ENCODE measurements at regions not wholly inside any gene's neighbourhood (a gene's known extent, or its start where the extent isn't known, plus 50 kb on each side); places are given as distances from the start of the nearest gene placed in this dataset.
"Not testable (repeated sequence)": the region's sequence is repeated elsewhere in the genome, so short reads cannot be mapped to it uniquely, and the experiment has no call there.

- Mint-ChIP-seq H3K27me3 (no peaks in the 10 kb centered on the region), H3K9me3 (peaks cover 1% of the 10 kb centered on the region), H3K27ac (no peak overlapping the region), H3K4me1 (no peaks in the 10 kb centered on the region), H3K36me3 (no peaks in the 10 kb centered on the region), H3K4me3 (no peak overlapping the region)
- DNase-seq (ENCODE audit: low spot score in 2 of 2) (no peak), ATAC-seq (ENCODE audit: low read depth) (no peak)
These were observed 155.9 kb upstream of the MEIS1 start for GRCh38 chr2:66279024-66279423.

DNA sequence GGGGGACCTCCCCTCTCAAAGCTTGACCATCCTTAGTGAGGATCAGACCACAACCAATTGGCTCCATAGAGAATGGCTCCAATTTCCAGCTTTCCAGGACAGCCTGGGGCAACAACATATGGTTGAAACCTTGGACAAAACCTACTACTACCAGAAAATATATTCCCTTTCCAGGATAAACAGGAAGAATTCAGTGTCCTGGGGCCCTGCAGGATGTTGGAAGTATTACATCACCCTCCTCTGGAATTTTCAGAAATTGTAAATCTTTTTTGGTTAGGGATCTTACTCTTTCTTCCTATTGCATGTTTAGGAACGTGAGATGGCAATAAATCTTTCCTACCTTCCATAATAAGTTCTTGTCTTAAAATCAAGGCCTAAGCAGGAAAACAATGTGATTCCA, 158.9 kb upstream of the MEIS1 start:
- DNase-seq (ENCODE audit: low spot score in 2 of 2) (no peak), ATAC-seq (ENCODE audit: low read depth) (no peak)
- Mint-ChIP-seq H3K9me3 (peaks cover 1% of the 10 kb centered on the region), H3K27me3 (no peaks in the 10 kb centered on the region), H3K4me3 (no peak overlapping the region), H3K4me1 (no peaks in the 10 kb centered on the region), H3K36me3 (no peaks in the 10 kb centered on the region), H3K27ac (no peak overlapping the region)

- no peak for DNase-seq (ENCODE audit: low spot score in 2 of 2)
- no peaks in the 10 kb centered on the region for H3K36me3 Mint-ChIP-seq
- no peak overlapping the region for H3K27ac Mint-ChIP-seq
- H3K27me3 Mint-ChIP-seq = no peaks in the 10 kb centered on the region
- no peaks in the 10 kb centered on the region for H3K4me1 Mint-ChIP-seq
- H3K9me3 Mint-ChIP-seq = peaks cover 1% of the 10 kb centered on the region
- no peak overlapping the region for H3K4me3 Mint-ChIP-seq
- ATAC-seq (ENCODE audit: low read depth) = no peak
These were observed 160.9 kb upstream of the MEIS1 start for GRCh38 chr2:66273933-66274490.

DNA sequence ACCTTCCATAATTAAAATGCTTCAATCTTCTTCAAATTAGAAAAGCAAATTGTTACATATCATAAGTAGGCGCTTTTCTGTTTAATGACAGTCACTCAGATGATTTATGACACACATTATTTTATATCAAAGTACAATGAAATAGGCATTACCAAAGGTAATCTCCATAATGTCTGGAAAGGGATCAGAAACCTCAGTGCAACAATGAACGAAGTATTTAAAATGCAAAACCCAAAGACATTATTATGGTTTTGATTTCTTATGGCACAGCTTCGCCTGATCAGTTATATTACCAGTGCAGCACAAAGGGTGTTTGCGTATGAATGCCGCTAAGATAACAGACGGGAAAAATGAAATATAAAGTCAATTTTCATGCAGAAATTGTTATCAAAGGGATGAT, 162.2 kb upstream of the MEIS1 start:
- Mint-ChIP-seq H3K4me1 (no peaks in the 10 kb centered on the region), H3K36me3 (no peaks in the 10 kb centered on the region), H3K27me3 (no peaks in the 10 kb centered on the region), H3K4me3 (no peak overlapping the region), H3K9me3 (peaks cover 1% of the 10 kb centered on the region), H3K27ac (no peak overlapping the region)
- ATAC-seq (ENCODE audit: low read depth) = no peak
- no peak for DNase-seq (ENCODE audit: low spot score in 2 of 2)

- DNase-seq (ENCODE audit: low spot score in 2 of 2) (no peak), ATAC-seq (ENCODE audit: low read depth) (no peak)
- no peak overlapping the region for H3K27ac Mint-ChIP-seq
These were observed 163.1 kb upstream of the MEIS1 start for GRCh38 chr2:66271777-66272176.

GRCh38 chr2:66270247-66270646, 164.7 kb upstream of the MEIS1 start:
- Mint-ChIP-seq H3K4me3 (no peak overlapping the region), H3K27me3 (no peaks in the 10 kb centered on the region), H3K9me3 (peaks cover 1% of the 10 kb centered on the region), H3K27ac (no peak overlapping the region), H3K36me3 (no peaks in the 10 kb centered on the region), H3K4me1 (no peaks in the 10 kb centered on the region)
- DNase-seq (ENCODE audit: low spot score in 2 of 2) (no peak), ATAC-seq (ENCODE audit: low read depth) (no peak)

More at GRCh38 chr2:66271777-66272176, 163.1 kb upstream of the MEIS1 start:
- Mint-ChIP-seq H3K36me3 (no peaks in the 10 kb centered on the region), H3K4me3 (no peak overlapping the region), H3K27me3 (no peaks in the 10 kb centered on the region), H3K9me3 (peaks cover 1% of the 10 kb centered on the region), H3K4me1 (no peaks in the 10 kb centered on the region)

- DNase-seq (ENCODE audit: low spot score in 2 of 2) = no peak
- no peak for ATAC-seq (ENCODE audit: low read depth)
- Mint-ChIP-seq H3K36me3 (no peaks in the 10 kb centered on the region), H3K9me3 (no peaks in the 10 kb centered on the region), H3K27ac (no peak overlapping the region), H3K4me1 (no peaks in the 10 kb centered on the region), H3K4me3 (no peak overlapping the region), H3K27me3 (no peaks in the 10 kb centered on the region)
These were observed 165.8 kb upstream of the MEIS1 start for GRCh38 chr2:66269166-66269565.

DNA sequence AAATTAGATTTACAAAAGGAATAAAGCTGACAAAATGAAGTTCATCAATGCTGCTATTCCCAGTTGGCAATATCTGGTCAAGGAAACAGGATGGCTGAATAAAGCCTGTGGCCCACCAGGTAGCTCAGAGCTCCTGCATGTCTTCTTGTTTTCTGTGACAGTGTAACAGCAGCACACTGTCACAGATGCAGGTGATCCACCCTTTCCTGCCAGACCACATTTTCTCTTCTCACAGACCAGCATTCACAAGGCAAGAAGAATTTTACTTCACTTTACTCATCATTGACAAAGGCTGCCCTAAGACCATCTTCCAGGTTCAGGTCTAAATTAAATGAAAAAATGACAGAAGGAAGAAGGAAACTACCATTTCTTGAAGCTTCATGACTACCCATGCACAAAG, 166.2 kb upstream of the MEIS1 start:
- Mint-ChIP-seq H3K4me3 (no peak overlapping the region), H3K4me1 (no peaks in the 10 kb centered on the region), H3K9me3 (no peaks in the 10 kb centered on the region), H3K36me3 (no peaks in the 10 kb centered on the region), H3K27me3 (no peaks in the 10 kb centered on the region), H3K27ac (no peak overlapping the region)
- no peak for DNase-seq (ENCODE audit: low spot score in 2 of 2)
- no peak for ATAC-seq (ENCODE audit: low read depth)

DNA sequence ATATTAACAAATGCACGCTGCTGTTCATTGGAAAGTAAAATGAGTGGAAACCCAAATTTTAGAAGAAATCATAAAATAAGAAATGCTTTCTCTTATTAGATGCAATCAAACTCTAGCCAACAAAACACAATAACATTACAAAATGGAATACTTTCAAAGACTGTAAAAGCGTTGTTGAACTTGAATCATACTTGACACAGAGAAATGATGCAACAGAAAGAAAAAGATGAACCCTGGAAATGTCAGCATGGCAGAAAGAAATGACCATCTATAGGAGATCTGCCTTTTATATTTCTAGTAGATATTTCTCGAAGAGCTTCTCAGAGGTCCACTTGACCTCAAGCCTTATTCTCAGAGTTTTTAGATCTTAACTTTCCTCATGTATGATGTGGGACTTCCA, 170.6 kb upstream of the MEIS1 start:
- peaks cover 3% of the 10 kb centered on the region for H3K27me3 Mint-ChIP-seq
- H3K4me1 Mint-ChIP-seq = no peaks in the 10 kb centered on the region
- H3K27ac Mint-ChIP-seq = no peak overlapping the region
- H3K4me3 Mint-ChIP-seq = no peak overlapping the region
- DNase-seq (ENCODE audit: low spot score in 2 of 2) (no peak), ATAC-seq (ENCODE audit: low read depth) (no peak)
- no peaks in the 10 kb centered on the region for H3K36me3 Mint-ChIP-seq
- peaks cover 1% of the 10 kb centered on the region for H3K9me3 Mint-ChIP-seq

DNA sequence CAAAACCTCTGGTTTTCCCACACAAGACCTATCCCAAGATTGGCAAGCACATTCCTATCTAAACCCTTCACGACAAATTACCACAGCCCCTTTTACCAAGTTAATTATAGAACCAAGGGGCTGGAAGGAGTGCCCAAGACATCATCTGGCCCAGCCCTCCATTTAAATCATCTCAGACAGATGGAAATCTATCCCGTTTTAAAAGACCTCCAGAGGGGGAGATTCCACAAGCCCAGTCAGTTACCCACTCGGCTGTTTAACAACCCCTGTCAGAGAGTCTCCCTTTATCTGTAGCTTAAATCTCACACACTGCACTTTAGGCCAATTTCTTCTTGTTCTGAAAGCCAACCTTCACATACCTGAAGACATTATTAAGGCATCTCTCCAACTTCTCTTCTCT, 179.1 kb upstream of the MEIS1 start:
- DNase-seq (ENCODE audit: low spot score in 2 of 2) = no peak
- H3K9me3 Mint-ChIP-seq = peaks cover 1% of the 10 kb centered on the region
- H3K27ac Mint-ChIP-seq = no peak overlapping the region
- H3K27me3 Mint-ChIP-seq = no peaks in the 10 kb centered on the region
- ATAC-seq (ENCODE audit: low read depth) = no peak
- H3K36me3 Mint-ChIP-seq = no peaks in the 10 kb centered on the region
- no peak overlapping the region for H3K4me3 Mint-ChIP-seq
- H3K4me1 Mint-ChIP-seq = no peaks in the 10 kb centered on the region

- no peak for ATAC-seq (ENCODE audit: low read depth)
- Mint-ChIP-seq H3K36me3 (no peaks in the 10 kb centered on the region), H3K27me3 (no peaks in the 10 kb centered on the region), H3K27ac (no peak overlapping the region), H3K4me3 (no peak overlapping the region), H3K4me1 (no peaks in the 10 kb centered on the region), H3K9me3 (peaks cover 1% of the 10 kb centered on the region)
- DNase-seq (ENCODE audit: low spot score in 2 of 2) = no peak
These were observed 179.8 kb upstream of the MEIS1 start for GRCh38 chr2:66255136-66255535.

DNA sequence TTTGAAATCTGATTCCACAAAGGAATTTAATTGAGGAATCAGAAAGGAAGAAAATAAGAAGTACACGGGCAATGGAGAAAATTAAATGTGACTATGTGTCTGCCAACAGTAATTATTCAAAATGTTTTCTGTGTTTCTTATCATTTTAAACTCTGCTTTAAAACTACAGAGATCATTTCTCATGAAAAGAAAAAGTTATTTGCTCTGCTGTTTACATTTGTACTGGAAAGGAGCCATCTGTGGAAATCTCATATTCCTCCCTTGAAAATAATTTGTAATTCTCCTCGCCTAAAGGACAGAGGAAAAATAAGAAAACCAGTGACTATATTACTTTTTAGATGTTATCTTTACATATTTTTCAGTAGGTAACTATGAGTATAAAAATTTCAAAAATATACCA, 181.9 kb upstream of the MEIS1 start:
- no peaks in the 10 kb centered on the region for H3K36me3 Mint-ChIP-seq
- no peak overlapping the region for H3K4me3 Mint-ChIP-seq
- ATAC-seq (ENCODE audit: low read depth) = no peak
- peaks cover 1% of the 10 kb centered on the region for H3K27me3 Mint-ChIP-seq
- H3K4me1 Mint-ChIP-seq = no peaks in the 10 kb centered on the region
- peaks cover 1% of the 10 kb centered on the region for H3K9me3 Mint-ChIP-seq
- H3K27ac Mint-ChIP-seq = no peak overlapping the region
- DNase-seq (ENCODE audit: low spot score in 2 of 2) = no peak

DNA sequence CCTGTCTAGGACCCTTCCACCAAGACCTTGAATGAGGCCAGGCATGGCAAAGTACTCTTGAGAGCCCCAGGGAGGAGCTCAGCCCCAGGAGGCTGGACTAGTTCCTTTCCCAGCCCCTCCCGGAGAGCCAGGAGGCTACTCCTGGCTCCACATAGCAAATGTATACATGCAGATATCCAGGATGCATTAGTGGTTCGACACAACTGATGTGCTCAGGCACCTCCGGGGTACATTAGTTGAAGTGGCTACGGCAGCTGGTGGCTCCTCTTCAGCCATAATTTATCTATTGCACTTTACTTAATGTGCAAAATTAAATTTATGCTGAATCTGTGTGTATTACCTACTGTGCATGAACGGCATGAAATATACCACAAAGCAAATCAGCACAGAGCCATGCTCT, 182.8 kb upstream of the MEIS1 start:
- peaks cover 1% of the 10 kb centered on the region for H3K27me3 Mint-ChIP-seq
- H3K36me3 Mint-ChIP-seq = no peaks in the 10 kb centered on the region
- DNase-seq (ENCODE audit: low spot score in 2 of 2) (no peak), ATAC-seq (ENCODE audit: low read depth) (no peak)
- no peak overlapping the region for H3K4me3 Mint-ChIP-seq
- H3K9me3 Mint-ChIP-seq = peaks cover 1% of the 10 kb centered on the region
- no peak overlapping the region for H3K27ac Mint-ChIP-seq
- H3K4me1 Mint-ChIP-seq = no peaks in the 10 kb centered on the region

DNA sequence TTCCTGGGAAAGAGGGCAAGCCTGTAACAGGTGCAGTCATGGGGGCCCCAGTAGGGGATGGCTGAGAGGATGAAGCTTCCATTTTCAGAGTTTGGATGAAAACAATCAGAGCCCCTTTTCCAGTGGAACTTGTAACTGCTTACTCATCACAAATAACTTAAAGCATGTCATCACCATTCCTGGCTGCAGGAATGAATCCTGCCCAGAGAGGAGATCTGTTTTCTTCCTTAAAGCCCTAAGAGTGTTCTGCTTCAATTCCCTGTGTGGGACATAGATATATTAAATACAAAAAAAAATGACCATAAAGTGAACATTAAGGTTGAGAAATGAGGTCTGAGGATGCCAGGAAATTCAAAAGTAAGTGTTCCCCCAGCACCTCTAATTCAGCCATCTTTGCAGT, 183.4 kb upstream of the MEIS1 start:
- Mint-ChIP-seq H3K36me3 (no peaks in the 10 kb centered on the region), H3K9me3 (peaks cover 1% of the 10 kb centered on the region), H3K4me1 (no peaks in the 10 kb centered on the region), H3K27me3 (peaks cover 1% of the 10 kb centered on the region), H3K27ac (no peak overlapping the region), H3K4me3 (no peak overlapping the region)
- ATAC-seq (ENCODE audit: low read depth) (no peak), DNase-seq (ENCODE audit: low spot score in 2 of 2) (no peak)

DNA sequence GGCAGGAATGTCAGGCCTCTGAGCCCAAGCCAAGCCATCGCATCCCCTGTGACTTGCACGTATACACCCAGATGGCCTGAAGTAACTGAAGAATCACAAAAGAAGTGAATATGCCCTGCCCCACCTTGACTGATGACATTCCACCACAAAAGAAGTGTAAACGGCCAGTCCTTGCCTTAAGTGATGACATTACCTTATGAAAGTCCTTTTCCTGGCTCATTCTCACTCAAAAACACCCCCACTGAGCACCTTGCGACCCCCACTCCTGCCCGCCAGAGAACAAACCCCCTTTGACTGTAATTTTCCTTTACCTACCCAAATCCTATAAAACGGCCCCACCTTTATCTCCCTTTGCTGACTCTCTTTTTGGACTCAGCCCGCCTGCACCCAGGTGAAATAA, 185.8 kb upstream of the MEIS1 start:
- not testable (repeated sequence) for ATAC-seq (ENCODE audit: low read depth); H3K27me3 Mint-ChIP-seq; H3K27ac Mint-ChIP-seq; DNase-seq (ENCODE audit: low spot score in 2 of 2); H3K36me3 Mint-ChIP-seq; H3K4me3 Mint-ChIP-seq; H3K9me3 Mint-ChIP-seq; H3K4me1 Mint-ChIP-seq
